HL-60 (cell line): ENCODE measurements at regions not wholly inside any gene's neighbourhood (a gene's known extent, or its start where the extent isn't known, plus 50 kb on each side); places are given as distances from the start of the nearest gene placed in this dataset.

ENCODE experiments used
- DNase-seq, 2 experiments: peaks; one replicate each; pipeline ENCODE4 v3.0.0-alpha.2; 2010 to 2020; ENCODE audit warnings: low read depth in 1 of 2, low spot score in 1 of 2
- H3K27ac ChIP-seq: fragments of 250-450 bp; sonication (Bioruptor Pico); replicated peaks from 2 replicates; pipeline ENCODE4 v1.5.1; 2020; ENCODE audit warnings: mild to moderate bottlenecking, moderate library complexity
- H3K27me3 ChIP-seq: fragments of 250-450 bp; sonication (Bioruptor Pico); 2 replicates; pipeline ENCODE4 v1.5.1; 2021; ENCODE audit warnings: mild to moderate bottlenecking, moderate library complexity; ENCODE audit not compliant: insufficient read depth, poor library complexity, severe bottlenecking
- H3K4me3 ChIP-seq: replicated peaks from 2 replicates; pipeline ENCODE4 v1.5.1; 2011; ENCODE audit warnings: mild to moderate bottlenecking, control low read depth, low read length; ENCODE audit not compliant: insufficient read depth
- CTCF ChIP-seq: IDR thresholded peaks from one replicate; pipeline ENCODE4 v1.5.1; 2011; ENCODE audit warnings: low read length, control low read depth, inconsistent platforms; ENCODE audit not compliant: insufficient read depth
- GABPA ChIP-seq: IDR thresholded peaks from 2 replicates; pipeline ENCODE4 v1.6.1; 2012; ENCODE audit warnings: low read depth
- POLR2AphosphoS5 ChIP-seq: IDR thresholded peaks from 2 replicates; pipeline ENCODE4 v1.6.1; 2012; ENCODE audit warnings: low read depth
- REST ChIP-seq: IDR thresholded peaks from 2 replicates; pipeline ENCODE4 v1.6.1; 2012; ENCODE audit warnings: low read depth; ENCODE audit not compliant: insufficient replicate concordance
- SPI1 ChIP-seq: IDR thresholded peaks from 2 replicates; pipeline ENCODE4 v1.6.1; 2012; ENCODE audit warnings: low read depth, mild to moderate bottlenecking, borderline replicate concordance

- DNase-seq: no peak
- no peak overlapping the region for H3K4me3 ChIP-seq
- TF ChIP-seq SPI1 (no peak), POLR2AphosphoS5 (no peak), REST (no peak), CTCF (no peak), GABPA (no peak)
- no peak overlapping the region for H3K27ac ChIP-seq
- no peaks in the 10 kb centered on the region for H3K27me3 ChIP-seq
These were observed 1108.7 kb upstream of the TMEFF2 start for GRCh38 chr2:193303464-193303863.

- TF ChIP-seq CTCF (no peak), POLR2AphosphoS5 (no peak), SPI1 (no peak), GABPA (no peak), REST (no peak)
- H3K4me3 ChIP-seq: no peak overlapping the region
- no peaks in the 10 kb centered on the region for H3K27me3 ChIP-seq
- no peak for DNase-seq
- H3K27ac ChIP-seq: no peak overlapping the region
These were observed 1099.6 kb upstream of the TMEFF2 start for GRCh38 chr2:193294371-193294770.

GRCh38 chr2:193279361-193279760 is 1084.6 kb upstream of the TMEFF2 start:
- no peak for DNase-seq
- H3K27ac ChIP-seq: no peak overlapping the region

More at GRCh38 chr2:193279361-193279760, 1084.6 kb upstream of the TMEFF2 start:
- no peaks in the 10 kb centered on the region for H3K27me3 ChIP-seq
- H3K4me3 ChIP-seq: no peak overlapping the region
- no peak for TF ChIP-seq POLR2AphosphoS5
- no peak for TF ChIP-seq SPI1
- no peak for TF ChIP-seq REST
- no peak for TF ChIP-seq GABPA
- no peak for TF ChIP-seq CTCF
